WTC11 (cell line): ENCODE measurements at regions not wholly inside any gene's neighbourhood (a gene's known extent, or its start where the extent isn't known, plus 50 kb on each side); places are given as distances from the start of the nearest gene placed in this dataset.

Source experiments
- ATAC-seq: fragments of 200-7000 bp; cut with Tn5 transposase; 2 replicates; pipeline ENCODE4 v1.10.0; 2021; ENCODE audit warnings: mild to moderate bottlenecking, moderate library complexity
- CTCF ChIA-PET: fragments of 300-600 bp; sonication (Branson Sonifier 250); formaldehyde crosslinking; loops from one replicate; lab custom pipeline; 2021; ENCODE audit warnings: antibody characterized with exemption; lab: Charles Lee
- POLR2A ChIA-PET: fragments of 350-600 bp; sonication (Branson Sonifier 250); formaldehyde crosslinking; loops from one replicate; lab custom pipeline; 2021; ENCODE audit warnings: antibody characterized with exemption; lab: Charles Lee
- DNase-seq: peaks from one replicate; pipeline ENCODE4 v3.0.0; 2021; ENCODE audit warnings: low spot score
- H3K27ac Mint-ChIP-seq: 2 replicates; pipeline ENCODE4 v1.8.0; 2021; ENCODE audit warnings: mixed read lengths
- H3K27me3 Mint-ChIP-seq: 2 replicates; pipeline ENCODE4 v1.8.0; 2021; ENCODE audit warnings: low read depth, mild to moderate bottlenecking, moderate library complexity, mixed read lengths
- H3K36me3 Mint-ChIP-seq: 2 replicates; pipeline ENCODE4 v1.8.0; 2021; ENCODE audit warnings: mixed read lengths
- H3K4me1 Mint-ChIP-seq: 2 replicates; pipeline ENCODE4 v1.8.0; 2022; ENCODE audit warnings: mixed read lengths
- H3K4me3 Mint-ChIP-seq: 2 replicates; pipeline ENCODE4 v1.8.0; 2021; ENCODE audit warnings: mild to moderate bottlenecking, moderate library complexity, mixed read lengths
- H3K9me3 Mint-ChIP-seq: 2 replicates; pipeline ENCODE4 v1.8.0; 2021; ENCODE audit warnings: mixed read lengths
- CREB1 ChIP-seq: sonication (generic); formaldehyde crosslinking; IDR thresholded peaks from 2 replicates; pipeline ENCODE4 v1.8.0; 2023; ENCODE audit warnings: mild to moderate bottlenecking, missing genetic modification reagents
- ELF4 ChIP-seq: sonication (generic); formaldehyde crosslinking; IDR thresholded peaks from 2 replicates; pipeline ENCODE4 v1.8.1; 2022; ENCODE audit warnings: low read depth, mild to moderate bottlenecking, moderate library complexity, missing genetic modification reagents
- EMX1 ChIP-seq: fragments of 250-450 bp; sonication (Bioruptor Pico); IDR thresholded peaks from 2 replicates; pipeline ENCODE4 v1.8.0; 2021; ENCODE audit warnings: mild to moderate bottlenecking
- FOXK1 ChIP-seq: sonication (generic); formaldehyde crosslinking; IDR thresholded peaks from 2 replicates; pipeline ENCODE4 v1.8.0; 2022; ENCODE audit warnings: mild to moderate bottlenecking, moderate library complexity, missing genetic modification reagents
- FOXP1 ChIP-seq: sonication (generic); formaldehyde crosslinking; IDR thresholded peaks from 2 replicates; pipeline ENCODE4 v1.8.0; 2022; ENCODE audit warnings: missing genetic modification reagents, mild to moderate bottlenecking, moderate library complexity, borderline replicate concordance
- JUN ChIP-seq: sonication (generic); formaldehyde crosslinking; IDR thresholded peaks from 2 replicates; pipeline ENCODE4 v1.8.0; 2023; ENCODE audit warnings: mild to moderate bottlenecking, missing genetic modification reagents
- NFYB ChIP-seq: sonication (generic); formaldehyde crosslinking; conservative IDR thresholded peaks from 2 replicates; pipeline ENCODE4 v1.8.0; 2022; ENCODE audit warnings: low read depth, missing genetic modification reagents
- RELA ChIP-seq: sonication (generic); formaldehyde crosslinking; IDR thresholded peaks from 2 replicates; pipeline ENCODE4 v1.8.1; 2022; ENCODE audit warnings: missing genetic modification reagents, mild to moderate bottlenecking, borderline replicate concordance
- SP1 ChIP-seq: sonication (generic); formaldehyde crosslinking; conservative IDR thresholded peaks from 2 replicates; pipeline ENCODE4 v1.8.1; 2022; ENCODE audit warnings: missing genetic modification reagents
- TEAD1 ChIP-seq: sonication (generic); formaldehyde crosslinking; IDR thresholded peaks from 2 replicates; pipeline ENCODE4 v1.8.0; 2022; ENCODE audit warnings: mild to moderate bottlenecking, missing genetic modification reagents
- ZBTB21 ChIP-seq: sonication (generic); formaldehyde crosslinking; IDR thresholded peaks from 2 replicates; pipeline ENCODE4 v1.8.1; 2023; ENCODE audit warnings: mild to moderate bottlenecking, missing genetic modification reagents, borderline replicate concordance
- ZNF138 ChIP-seq: sonication (generic); formaldehyde crosslinking; conservative IDR thresholded peaks from 2 replicates; pipeline ENCODE4 v1.8.1; 2022; ENCODE audit warnings: mild to moderate bottlenecking, moderate library complexity, missing genetic modification reagents
- ZNF232 ChIP-seq: sonication (generic); formaldehyde crosslinking; IDR thresholded peaks from 2 replicates; pipeline ENCODE4 v1.8.0; 2022; ENCODE audit warnings: mild to moderate bottlenecking, missing genetic modification reagents
- ZNF317 ChIP-seq: sonication (generic); formaldehyde crosslinking; IDR thresholded peaks from 2 replicates; pipeline ENCODE4 v1.8.1; 2023; ENCODE audit warnings: low read depth, mild to moderate bottlenecking, moderate library complexity, missing genetic modification reagents, borderline replicate concordance
- ZNF396 ChIP-seq: fragments of 250-450 bp; sonication (Bioruptor Pico); IDR thresholded peaks from 2 replicates; pipeline ENCODE4 v1.8.0; 2021; ENCODE audit warnings: mild to moderate bottlenecking, moderate library complexity, borderline replicate concordance
- TF ChIP-seq, protein P1 (sequence below): sonication (generic); formaldehyde crosslinking; IDR thresholded peaks from 2 replicates; pipeline ENCODE4 v1.8.0; 2023; ENCODE audit warnings: mild to moderate bottlenecking, missing genetic modification reagents
- TF ChIP-seq, protein P2 (sequence below): sonication (generic); formaldehyde crosslinking; IDR thresholded peaks from 2 replicates; pipeline ENCODE4 v1.8.1; 2023; ENCODE audit warnings: mild to moderate bottlenecking, moderate library complexity, missing genetic modification reagents
- TF ChIP-seq, protein P3 (sequence below): sonication (generic); formaldehyde crosslinking; IDR thresholded peaks from 2 replicates; pipeline ENCODE4 v1.8.0; 2022; ENCODE audit warnings: missing genetic modification reagents
- TF ChIP-seq, protein P4 (sequence below): fragments of 250-450 bp; sonication (Bioruptor Pico); IDR thresholded peaks from 2 replicates; pipeline ENCODE4 v2.1.2; 2022; ENCODE audit warnings: mild to moderate bottlenecking, moderate library complexity
- TF ChIP-seq, protein P5 (sequence below): sonication (generic); formaldehyde crosslinking; IDR thresholded peaks from 2 replicates; pipeline ENCODE4 v1.8.1; 2023; ENCODE audit warnings: mild to moderate bottlenecking, missing genetic modification reagents, borderline replicate concordance
- TF ChIP-seq, protein P6 (sequence below): sonication (generic); formaldehyde crosslinking; IDR thresholded peaks from 2 replicates; pipeline ENCODE4 v1.8.0; 2022; ENCODE audit warnings: mild to moderate bottlenecking, missing genetic modification reagents
- TF ChIP-seq, protein P7 (sequence below): sonication (generic); formaldehyde crosslinking; IDR thresholded peaks from 2 replicates; pipeline ENCODE4 v1.8.1; 2022; ENCODE audit warnings: missing genetic modification reagents, borderline replicate concordance

DNA sequence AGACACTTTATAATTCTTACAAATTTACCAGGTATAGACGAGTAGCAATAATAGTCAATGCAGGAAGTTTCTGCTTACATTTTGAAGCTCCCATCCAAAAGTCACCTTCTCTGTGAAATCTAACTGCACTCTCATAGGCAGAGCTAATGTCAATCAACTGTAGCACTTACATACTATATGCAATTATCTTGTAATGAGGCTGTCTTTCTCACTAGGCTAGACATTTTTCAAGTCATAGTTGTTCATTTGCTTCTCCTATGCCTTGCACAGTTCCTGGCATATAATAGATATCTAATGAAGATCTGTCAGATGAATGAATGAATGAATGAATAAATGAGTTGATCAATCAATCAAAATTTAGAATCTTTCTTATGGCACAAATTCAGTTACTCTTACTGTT lies 273.0 kb upstream of the DAB1 start:
- CTCF ChIA-PET = no interaction called here
- peaks cover 22% of the 10 kb centered on the region for H3K36me3 Mint-ChIP-seq

DNA sequence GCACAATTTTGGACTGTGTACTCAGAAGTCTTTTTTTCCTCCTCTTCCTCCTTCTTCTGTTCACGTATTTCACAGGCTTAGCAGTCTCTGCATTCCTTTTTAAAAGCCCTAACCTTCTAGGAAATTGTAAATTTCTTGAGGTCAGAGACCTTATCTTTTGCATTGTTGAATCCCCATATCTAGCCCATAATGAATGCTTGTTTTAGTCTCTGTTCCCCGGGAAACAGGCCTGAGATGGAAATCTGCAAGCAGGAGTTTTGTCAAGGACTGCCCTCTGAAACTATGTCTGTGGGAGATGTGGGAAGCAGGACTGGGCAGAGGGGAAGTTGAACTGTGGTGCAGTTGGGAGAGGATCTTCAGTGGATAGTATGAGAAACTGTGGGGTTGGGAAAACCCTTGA lies 272.2 kb upstream of the DAB1 start:
- ChIA-PET POLR2A (no interaction called here), CTCF (no interaction called here)
- no peaks in the 10 kb centered on the region for H3K4me1 Mint-ChIP-seq
- no peak overlapping the region for H3K4me3 Mint-ChIP-seq
- H3K27me3 Mint-ChIP-seq = peaks cover 2% of the 10 kb centered on the region
- peaks cover 23% of the 10 kb centered on the region for H3K36me3 Mint-ChIP-seq
- DNase-seq = no peak
- H3K9me3 Mint-ChIP-seq = peaks cover 34% of the 10 kb centered on the region
- H3K27ac Mint-ChIP-seq = no peak overlapping the region
- no peak for ATAC-seq
- TF ChIP-seq EMX1 (CRISPR knock-in tag) (no peak), ZNF232 (CRISPR knock-in tag) (no peak), RELA (CRISPR knock-in tag) (no peak), ELF4 (CRISPR knock-in tag) (no peak), TEAD1 (CRISPR knock-in tag) (no peak)
- TF ChIP-seq, protein P1, sequence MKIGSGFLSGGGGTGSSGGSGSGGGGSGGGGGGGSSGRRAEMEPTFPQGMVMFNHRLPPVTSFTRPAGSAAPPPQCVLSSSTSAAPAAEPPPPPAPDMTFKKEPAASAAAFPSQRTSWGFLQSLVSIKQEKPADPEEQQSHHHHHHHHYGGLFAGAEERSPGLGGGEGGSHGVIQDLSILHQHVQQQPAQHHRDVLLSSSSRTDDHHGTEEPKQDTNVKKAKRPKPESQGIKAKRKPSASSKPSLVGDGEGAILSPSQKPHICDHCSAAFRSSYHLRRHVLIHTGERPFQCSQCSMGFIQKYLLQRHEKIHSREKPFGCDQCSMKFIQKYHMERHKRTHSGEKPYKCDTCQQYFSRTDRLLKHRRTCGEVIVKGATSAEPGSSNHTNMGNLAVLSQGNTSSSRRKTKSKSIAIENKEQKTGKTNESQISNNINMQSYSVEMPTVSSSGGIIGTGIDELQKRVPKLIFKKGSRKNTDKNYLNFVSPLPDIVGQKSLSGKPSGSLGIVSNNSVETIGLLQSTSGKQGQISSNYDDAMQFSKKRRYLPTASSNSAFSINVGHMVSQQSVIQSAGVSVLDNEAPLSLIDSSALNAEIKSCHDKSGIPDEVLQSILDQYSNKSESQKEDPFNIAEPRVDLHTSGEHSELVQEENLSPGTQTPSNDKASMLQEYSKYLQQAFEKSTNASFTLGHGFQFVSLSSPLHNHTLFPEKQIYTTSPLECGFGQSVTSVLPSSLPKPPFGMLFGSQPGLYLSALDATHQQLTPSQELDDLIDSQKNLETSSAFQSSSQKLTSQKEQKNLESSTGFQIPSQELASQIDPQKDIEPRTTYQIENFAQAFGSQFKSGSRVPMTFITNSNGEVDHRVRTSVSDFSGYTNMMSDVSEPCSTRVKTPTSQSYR (CRISPR knock-in tag) = no peak
- TF ChIP-seq, protein P2, sequence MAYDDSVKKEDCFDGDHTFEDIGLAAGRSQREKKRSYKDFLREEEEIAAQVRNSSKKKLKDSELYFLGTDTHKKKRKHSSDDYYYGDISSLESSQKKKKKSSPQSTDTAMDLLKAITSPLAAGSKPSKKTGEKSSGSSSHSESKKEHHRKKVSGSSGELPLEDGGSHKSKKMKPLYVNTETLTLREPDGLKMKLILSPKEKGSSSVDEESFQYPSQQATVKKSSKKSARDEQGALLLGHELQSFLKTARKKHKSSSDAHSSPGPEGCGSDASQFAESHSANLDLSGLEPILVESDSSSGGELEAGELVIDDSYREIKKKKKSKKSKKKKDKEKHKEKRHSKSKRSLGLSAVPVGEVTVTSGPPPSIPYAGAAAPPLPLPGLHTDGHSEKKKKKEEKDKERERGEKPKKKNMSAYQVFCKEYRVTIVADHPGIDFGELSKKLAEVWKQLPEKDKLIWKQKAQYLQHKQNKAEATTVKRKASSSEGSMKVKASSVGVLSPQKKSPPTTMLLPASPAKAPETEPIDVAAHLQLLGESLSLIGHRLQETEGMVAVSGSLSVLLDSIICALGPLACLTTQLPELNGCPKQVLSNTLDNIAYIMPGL (CRISPR knock-in tag) = no peak
- TF ChIP-seq, protein P3, sequence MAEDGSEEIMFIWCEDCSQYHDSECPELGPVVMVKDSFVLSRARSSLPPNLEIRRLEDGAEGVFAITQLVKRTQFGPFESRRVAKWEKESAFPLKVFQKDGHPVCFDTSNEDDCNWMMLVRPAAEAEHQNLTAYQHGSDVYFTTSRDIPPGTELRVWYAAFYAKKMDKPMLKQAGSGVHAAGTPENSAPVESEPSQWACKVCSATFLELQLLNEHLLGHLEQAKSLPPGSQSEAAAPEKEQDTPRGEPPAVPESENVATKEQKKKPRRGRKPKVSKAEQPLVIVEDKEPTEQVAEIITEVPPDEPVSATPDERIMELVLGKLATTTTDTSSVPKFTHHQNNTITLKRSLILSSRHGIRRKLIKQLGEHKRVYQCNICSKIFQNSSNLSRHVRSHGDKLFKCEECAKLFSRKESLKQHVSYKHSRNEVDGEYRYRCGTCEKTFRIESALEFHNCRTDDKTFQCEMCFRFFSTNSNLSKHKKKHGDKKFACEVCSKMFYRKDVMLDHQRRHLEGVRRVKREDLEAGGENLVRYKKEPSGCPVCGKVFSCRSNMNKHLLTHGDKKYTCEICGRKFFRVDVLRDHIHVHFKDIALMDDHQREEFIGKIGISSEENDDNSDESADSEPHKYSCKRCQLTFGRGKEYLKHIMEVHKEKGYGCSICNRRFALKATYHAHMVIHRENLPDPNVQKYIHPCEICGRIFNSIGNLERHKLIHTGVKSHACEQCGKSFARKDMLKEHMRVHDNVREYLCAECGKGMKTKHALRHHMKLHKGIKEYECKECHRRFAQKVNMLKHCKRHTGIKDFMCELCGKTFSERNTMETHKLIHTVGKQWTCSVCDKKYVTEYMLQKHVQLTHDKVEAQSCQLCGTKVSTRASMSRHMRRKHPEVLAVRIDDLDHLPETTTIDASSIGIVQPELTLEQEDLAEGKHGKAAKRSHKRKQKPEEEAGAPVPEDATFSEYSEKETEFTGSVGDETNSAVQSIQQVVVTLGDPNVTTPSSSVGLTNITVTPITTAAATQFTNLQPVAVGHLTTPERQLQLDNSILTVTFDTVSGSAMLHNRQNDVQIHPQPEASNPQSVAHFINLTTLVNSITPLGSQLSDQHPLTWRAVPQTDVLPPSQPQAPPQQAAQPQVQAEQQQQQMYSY = no peak

More for the DNA sequence above, 273.0 kb upstream of the DAB1 start:
- DNase-seq (no peak), ATAC-seq (no peak)
- Mint-ChIP-seq H3K27me3 (peaks cover 2% of the 10 kb centered on the region), H3K4me3 (no peak overlapping the region), H3K27ac (no peak overlapping the region), H3K4me1 (no peaks in the 10 kb centered on the region), H3K9me3 (peaks cover 30% of the 10 kb centered on the region)
- TF ChIP-seq CREB1 (CRISPR knock-in tag) (no peak), ZBTB21 (CRISPR knock-in tag) (no peak), ZNF138 (CRISPR knock-in tag) (no peak), JUN (CRISPR knock-in tag) (no peak), FOXK1 (CRISPR knock-in tag) (no peak), NFYB (CRISPR knock-in tag) (no peak), ZNF317 (CRISPR knock-in tag) (no peak), ZNF396 (CRISPR knock-in tag) (no peak), SP1 (no peak), FOXP1 (no peak)
- TF ChIP-seq, protein P4, sequence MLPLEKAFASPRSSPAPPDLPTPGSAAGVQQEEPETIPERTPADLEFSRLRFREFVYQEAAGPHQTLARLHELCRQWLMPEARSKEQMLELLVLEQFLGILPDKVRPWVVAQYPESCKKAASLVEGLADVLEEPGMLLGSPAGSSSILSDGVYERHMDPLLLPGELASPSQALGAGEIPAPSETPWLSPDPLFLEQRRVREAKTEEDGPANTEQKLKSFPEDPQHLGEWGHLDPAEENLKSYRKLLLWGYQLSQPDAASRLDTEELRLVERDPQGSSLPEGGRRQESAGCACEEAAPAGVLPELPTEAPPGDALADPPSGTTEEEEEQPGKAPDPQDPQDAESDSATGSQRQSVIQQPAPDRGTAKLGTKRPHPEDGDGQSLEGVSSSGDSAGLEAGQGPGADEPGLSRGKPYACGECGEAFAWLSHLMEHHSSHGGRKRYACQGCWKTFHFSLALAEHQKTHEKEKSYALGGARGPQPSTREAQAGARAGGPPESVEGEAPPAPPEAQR (CRISPR knock-in tag) = no peak
- TF ChIP-seq, protein P5, sequence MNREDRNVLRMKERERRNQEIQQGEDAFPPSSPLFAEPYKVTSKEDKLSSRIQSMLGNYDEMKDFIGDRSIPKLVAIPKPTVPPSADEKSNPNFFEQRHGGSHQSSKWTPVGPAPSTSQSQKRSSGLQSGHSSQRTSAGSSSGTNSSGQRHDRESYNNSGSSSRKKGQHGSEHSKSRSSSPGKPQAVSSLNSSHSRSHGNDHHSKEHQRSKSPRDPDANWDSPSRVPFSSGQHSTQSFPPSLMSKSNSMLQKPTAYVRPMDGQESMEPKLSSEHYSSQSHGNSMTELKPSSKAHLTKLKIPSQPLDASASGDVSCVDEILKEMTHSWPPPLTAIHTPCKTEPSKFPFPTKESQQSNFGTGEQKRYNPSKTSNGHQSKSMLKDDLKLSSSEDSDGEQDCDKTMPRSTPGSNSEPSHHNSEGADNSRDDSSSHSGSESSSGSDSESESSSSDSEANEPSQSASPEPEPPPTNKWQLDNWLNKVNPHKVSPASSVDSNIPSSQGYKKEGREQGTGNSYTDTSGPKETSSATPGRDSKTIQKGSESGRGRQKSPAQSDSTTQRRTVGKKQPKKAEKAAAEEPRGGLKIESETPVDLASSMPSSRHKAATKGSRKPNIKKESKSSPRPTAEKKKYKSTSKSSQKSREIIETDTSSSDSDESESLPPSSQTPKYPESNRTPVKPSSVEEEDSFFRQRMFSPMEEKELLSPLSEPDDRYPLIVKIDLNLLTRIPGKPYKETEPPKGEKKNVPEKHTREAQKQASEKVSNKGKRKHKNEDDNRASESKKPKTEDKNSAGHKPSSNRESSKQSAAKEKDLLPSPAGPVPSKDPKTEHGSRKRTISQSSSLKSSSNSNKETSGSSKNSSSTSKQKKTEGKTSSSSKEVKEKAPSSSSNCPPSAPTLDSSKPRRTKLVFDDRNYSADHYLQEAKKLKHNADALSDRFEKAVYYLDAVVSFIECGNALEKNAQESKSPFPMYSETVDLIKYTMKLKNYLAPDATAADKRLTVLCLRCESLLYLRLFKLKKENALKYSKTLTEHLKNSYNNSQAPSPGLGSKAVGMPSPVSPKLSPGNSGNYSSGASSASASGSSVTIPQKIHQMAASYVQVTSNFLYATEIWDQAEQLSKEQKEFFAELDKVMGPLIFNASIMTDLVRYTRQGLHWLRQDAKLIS (CRISPR knock-in tag) = no peak
- TF ChIP-seq, protein P6, sequence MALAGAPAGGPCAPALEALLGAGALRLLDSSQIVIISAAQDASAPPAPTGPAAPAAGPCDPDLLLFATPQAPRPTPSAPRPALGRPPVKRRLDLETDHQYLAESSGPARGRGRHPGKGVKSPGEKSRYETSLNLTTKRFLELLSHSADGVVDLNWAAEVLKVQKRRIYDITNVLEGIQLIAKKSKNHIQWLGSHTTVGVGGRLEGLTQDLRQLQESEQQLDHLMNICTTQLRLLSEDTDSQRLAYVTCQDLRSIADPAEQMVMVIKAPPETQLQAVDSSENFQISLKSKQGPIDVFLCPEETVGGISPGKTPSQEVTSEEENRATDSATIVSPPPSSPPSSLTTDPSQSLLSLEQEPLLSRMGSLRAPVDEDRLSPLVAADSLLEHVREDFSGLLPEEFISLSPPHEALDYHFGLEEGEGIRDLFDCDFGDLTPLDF = no peak
- TF ChIP-seq, protein P7, sequence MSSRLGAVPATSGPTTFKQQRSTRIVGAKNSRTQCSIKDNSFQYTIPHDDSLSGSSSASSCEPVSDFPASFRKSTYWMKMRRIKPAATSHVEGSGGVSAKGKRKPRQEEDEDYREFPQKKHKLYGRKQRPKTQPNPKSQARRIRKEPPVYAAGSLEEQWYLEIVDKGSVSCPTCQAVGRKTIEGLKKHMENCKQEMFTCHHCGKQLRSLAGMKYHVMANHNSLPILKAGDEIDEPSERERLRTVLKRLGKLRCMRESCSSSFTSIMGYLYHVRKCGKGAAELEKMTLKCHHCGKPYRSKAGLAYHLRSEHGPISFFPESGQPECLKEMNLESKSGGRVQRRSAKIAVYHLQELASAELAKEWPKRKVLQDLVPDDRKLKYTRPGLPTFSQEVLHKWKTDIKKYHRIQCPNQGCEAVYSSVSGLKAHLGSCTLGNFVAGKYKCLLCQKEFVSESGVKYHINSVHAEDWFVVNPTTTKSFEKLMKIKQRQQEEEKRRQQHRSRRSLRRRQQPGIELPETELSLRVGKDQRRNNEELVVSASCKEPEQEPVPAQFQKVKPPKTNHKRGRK (CRISPR knock-in tag) = no peak
- POLR2A ChIA-PET = interaction anchor here (0.6 kb wide), 1 partner anchor 9 kb away, joined by 3 read pairs; no protein-coding TSS in a partner anchor
